ENCODE measurements at regions not wholly inside any gene's neighbourhood (a gene's known extent, or its start where the extent isn't known, plus 50 kb on each side); places are given as distances from the start of the nearest gene placed in this dataset.
"Not testable (repeated sequence)": the region's sequence is repeated elsewhere in the genome, so short reads cannot be mapped to it uniquely, and the experiment has no call there.

DNA sequence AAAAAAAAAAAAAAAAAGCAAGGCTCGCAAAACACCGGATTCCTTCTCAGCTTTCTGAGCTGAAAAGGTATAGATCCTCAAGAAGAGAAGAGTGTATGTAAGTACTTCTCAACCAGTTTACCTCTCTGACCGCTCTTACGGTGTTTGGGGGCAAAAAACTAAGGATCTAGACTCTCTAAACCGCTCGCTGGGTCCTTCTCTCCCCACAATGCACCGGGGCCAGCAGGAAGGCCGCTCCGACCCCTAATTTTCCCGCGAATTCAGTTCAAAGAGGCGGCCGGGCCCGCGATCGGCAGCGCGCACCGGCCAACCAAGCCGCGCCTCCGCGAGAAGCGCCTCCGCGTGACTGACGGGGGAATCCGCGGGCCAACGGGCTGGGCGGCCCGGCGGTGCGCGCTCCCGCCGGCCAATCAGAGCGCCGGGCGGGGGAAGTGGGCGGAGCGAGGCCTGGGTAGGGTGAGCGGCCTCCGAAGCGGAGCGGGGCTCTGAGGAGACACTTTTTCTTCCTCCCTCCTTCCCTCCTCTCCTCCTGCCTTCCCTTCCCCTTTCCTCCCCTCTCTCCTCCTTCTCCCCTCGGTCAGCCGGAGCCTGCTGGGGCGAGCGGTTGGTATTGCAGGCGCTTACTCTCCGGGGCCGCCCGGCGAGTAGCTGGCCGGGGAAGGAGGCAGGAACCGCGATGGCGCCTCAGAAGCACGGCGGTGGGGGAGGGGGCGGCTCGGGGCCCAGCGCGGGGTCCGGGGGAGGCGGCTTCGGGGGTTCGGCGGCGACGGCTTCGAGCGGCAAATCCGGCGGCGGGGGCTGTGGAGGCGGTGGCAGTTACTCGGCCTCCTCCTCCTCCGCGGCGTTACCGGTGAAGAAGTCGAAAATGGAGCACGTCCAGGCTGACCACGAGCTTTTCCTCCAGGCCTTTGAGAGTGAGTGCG lies 93.0 kb downstream of the CRLF3 start:
- H3K36me3 ChIP-seq (ENCODE audit: insufficient read depth, low read length, poor library complexity, severe bottlenecking); H3K27me3 ChIP-seq (replicated peaks; ENCODE audit: insufficient read depth, low read depth, low read length, poor library complexity); H3K4me1 ChIP-seq (ENCODE audit: insufficient read depth, low read length, poor library complexity, severe bottlenecking); POLR2A ChIA-PET (ENCODE audit: low non-redundant PET); H3K9me3 ChIP-seq (ENCODE audit: low read depth, low read length, poor library complexity, severe bottlenecking); CTCF ChIA-PET; intact Hi-C loops (cut with micrococcal nuclease; ENCODE audit: unreplicated experiment); BruUV-seq (replicated peaks): not testable (repeated sequence)
- DNase-seq (ENCODE audit: low spot score), result peak; percentile 74
- Histone ChIP-seq H3K4me3 (ENCODE audit: low read depth, low read length, poor library complexity, severe bottlenecking) (peak overlapping the region; percentile 62), H3K27ac (ENCODE audit: low read depth, low read length, poor library complexity, severe bottlenecking) (peak overlapping the region; percentile 86)

DNA sequence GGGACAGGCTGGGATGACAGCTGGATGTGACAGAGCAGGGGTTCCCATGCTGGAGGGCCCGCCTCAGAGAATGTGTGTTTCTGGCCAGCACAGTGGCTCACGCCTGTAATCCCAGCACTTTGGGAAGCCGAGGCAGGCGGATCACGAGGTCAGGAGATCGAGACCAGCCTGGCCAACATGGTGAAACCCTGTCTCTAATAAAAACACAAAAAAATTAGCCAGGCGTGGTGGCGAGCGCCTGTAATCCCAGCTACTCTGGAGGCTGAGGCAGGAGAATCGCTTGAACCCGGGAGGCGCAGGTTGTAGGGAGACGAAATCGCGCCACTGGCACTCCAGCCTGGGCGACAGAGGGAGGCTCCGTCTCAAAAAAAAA lies 93.7 kb downstream of the CRLF3 start:
- H3K9me3 ChIP-seq (ENCODE audit: low read depth, low read length, poor library complexity, severe bottlenecking); CTCF ChIA-PET; POLR2A ChIA-PET (ENCODE audit: low non-redundant PET); DNase-seq (ENCODE audit: low spot score); H3K27me3 ChIP-seq (replicated peaks; ENCODE audit: insufficient read depth, low read depth, low read length, poor library complexity); H3K36me3 ChIP-seq (ENCODE audit: insufficient read depth, low read length, poor library complexity, severe bottlenecking); intact Hi-C loops (cut with micrococcal nuclease; ENCODE audit: unreplicated experiment); H3K4me1 ChIP-seq (ENCODE audit: insufficient read depth, low read length, poor library complexity, severe bottlenecking): not testable (repeated sequence)
- peak overlapping the region; percentile 62 for H3K4me3 ChIP-seq (ENCODE audit: low read depth, low read length, poor library complexity, severe bottlenecking)
- H3K27ac ChIP-seq (ENCODE audit: low read depth, low read length, poor library complexity, severe bottlenecking), result peak overlapping the region; percentile 61
- TSS peak; percentile 99 for BruUV-seq (replicated peaks)

- DNase-seq (ENCODE audit: low spot score); BruUV-seq (replicated peaks); CTCF ChIA-PET; POLR2A ChIA-PET (ENCODE audit: low non-redundant PET); H3K27me3 ChIP-seq (replicated peaks; ENCODE audit: insufficient read depth, low read depth, low read length, poor library complexity); H3K27ac ChIP-seq (ENCODE audit: low read depth, low read length, poor library complexity, severe bottlenecking); H3K4me1 ChIP-seq (ENCODE audit: insufficient read depth, low read length, poor library complexity, severe bottlenecking); H3K4me3 ChIP-seq (ENCODE audit: low read depth, low read length, poor library complexity, severe bottlenecking); H3K36me3 ChIP-seq (ENCODE audit: insufficient read depth, low read length, poor library complexity, severe bottlenecking); H3K9me3 ChIP-seq (ENCODE audit: low read depth, low read length, poor library complexity, severe bottlenecking); intact Hi-C loops (cut with micrococcal nuclease; ENCODE audit: unreplicated experiment): not testable (repeated sequence)
Measured at GRCh38 chr17:30730171-30730836, 94.2 kb downstream of the CRLF3 start.

- BruUV-seq (replicated peaks); H3K36me3 ChIP-seq (ENCODE audit: insufficient read depth, low read length, poor library complexity, severe bottlenecking); H3K27ac ChIP-seq (ENCODE audit: low read depth, low read length, poor library complexity, severe bottlenecking); H3K4me1 ChIP-seq (ENCODE audit: insufficient read depth, low read length, poor library complexity, severe bottlenecking); H3K27me3 ChIP-seq (replicated peaks; ENCODE audit: insufficient read depth, low read depth, low read length, poor library complexity); DNase-seq (ENCODE audit: low spot score); H3K9me3 ChIP-seq (ENCODE audit: low read depth, low read length, poor library complexity, severe bottlenecking); POLR2A ChIA-PET (ENCODE audit: low non-redundant PET); H3K4me3 ChIP-seq (ENCODE audit: low read depth, low read length, poor library complexity, severe bottlenecking); intact Hi-C loops (cut with micrococcal nuclease; ENCODE audit: unreplicated experiment); CTCF ChIA-PET: not testable (repeated sequence)
Measured at GRCh38 chr17:30729471-30730170, 94.9 kb downstream of the CRLF3 start.

- POLR2A ChIA-PET (ENCODE audit: low non-redundant PET); H3K9me3 ChIP-seq (ENCODE audit: low read depth, low read length, poor library complexity, severe bottlenecking); H3K4me1 ChIP-seq (ENCODE audit: insufficient read depth, low read length, poor library complexity, severe bottlenecking); H3K4me3 ChIP-seq (ENCODE audit: low read depth, low read length, poor library complexity, severe bottlenecking); H3K36me3 ChIP-seq (ENCODE audit: insufficient read depth, low read length, poor library complexity, severe bottlenecking); H3K27me3 ChIP-seq (replicated peaks; ENCODE audit: insufficient read depth, low read depth, low read length, poor library complexity); H3K27ac ChIP-seq (ENCODE audit: low read depth, low read length, poor library complexity, severe bottlenecking); DNase-seq (ENCODE audit: low spot score); CTCF ChIA-PET; BruUV-seq (replicated peaks); intact Hi-C loops (cut with micrococcal nuclease; ENCODE audit: unreplicated experiment): not testable (repeated sequence)
Measured at GRCh38 chr17:30727517-30727916, 97.0 kb downstream of the CRLF3 start.

DNA sequence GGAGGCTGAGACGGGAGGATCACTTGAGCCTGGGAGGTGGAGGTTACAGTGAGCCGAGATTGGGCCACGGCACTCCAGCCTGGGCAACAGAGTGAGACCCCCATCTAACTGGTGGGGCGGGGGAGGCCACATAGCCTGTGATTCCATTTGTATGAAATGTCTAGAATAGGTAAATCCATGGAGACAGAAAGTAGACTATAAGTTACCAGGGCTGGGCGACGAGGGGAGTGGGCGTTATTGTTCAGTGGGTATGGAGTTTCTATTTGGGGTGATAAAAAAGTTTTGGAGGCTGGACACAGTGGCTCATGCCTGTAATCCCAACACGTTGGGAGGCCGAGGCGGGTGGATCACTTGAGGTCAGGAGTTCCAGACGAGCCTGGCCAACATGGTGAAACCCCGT lies 97.8 kb downstream of the CRLF3 start:
- H3K4me1 ChIP-seq (ENCODE audit: insufficient read depth, low read length, poor library complexity, severe bottlenecking); CTCF ChIA-PET; H3K27me3 ChIP-seq (replicated peaks; ENCODE audit: insufficient read depth, low read depth, low read length, poor library complexity); H3K9me3 ChIP-seq (ENCODE audit: low read depth, low read length, poor library complexity, severe bottlenecking); intact Hi-C loops (cut with micrococcal nuclease; ENCODE audit: unreplicated experiment); DNase-seq (ENCODE audit: low spot score); H3K36me3 ChIP-seq (ENCODE audit: insufficient read depth, low read length, poor library complexity, severe bottlenecking); H3K4me3 ChIP-seq (ENCODE audit: low read depth, low read length, poor library complexity, severe bottlenecking); BruUV-seq (replicated peaks); H3K27ac ChIP-seq (ENCODE audit: low read depth, low read length, poor library complexity, severe bottlenecking); POLR2A ChIA-PET (ENCODE audit: low non-redundant PET): not testable (repeated sequence)

- H3K4me3 ChIP-seq (ENCODE audit: low read depth, low read length, poor library complexity, severe bottlenecking); BruUV-seq (replicated peaks); H3K4me1 ChIP-seq (ENCODE audit: insufficient read depth, low read length, poor library complexity, severe bottlenecking); H3K27ac ChIP-seq (ENCODE audit: low read depth, low read length, poor library complexity, severe bottlenecking); CTCF ChIA-PET; DNase-seq (ENCODE audit: low spot score); intact Hi-C loops (cut with micrococcal nuclease; ENCODE audit: unreplicated experiment); H3K9me3 ChIP-seq (ENCODE audit: low read depth, low read length, poor library complexity, severe bottlenecking); H3K27me3 ChIP-seq (replicated peaks; ENCODE audit: insufficient read depth, low read depth, low read length, poor library complexity); H3K36me3 ChIP-seq (ENCODE audit: insufficient read depth, low read length, poor library complexity, severe bottlenecking); POLR2A ChIA-PET (ENCODE audit: low non-redundant PET): not testable (repeated sequence)
Measured at GRCh38 chr17:30726310-30726709, 98.2 kb downstream of the CRLF3 start.

Measured in A673 (cell line).